Gastrocnemius medialis (tissue), 4 donors: ENCODE measurements at regions not wholly inside any gene's neighbourhood (a gene's known extent, or its start where the extent isn't known, plus 50 kb on each side); places are given as distances from the start of the nearest gene placed in this dataset.

Experiments used
- POLR2A ChIP-seq, 2 donors: fragments of 450-650 bp; IDR thresholded peaks; one replicate each; pipeline ENCODE4 v1.6.1; 2017; ENCODE audit warnings: antibody characterized with exemption in 2 of 2, mild to moderate bottlenecking in 2 of 2, moderate library complexity in 2 of 2
- TF ChIP-seq, protein P1 (sequence below), 5 experiments: fragments of 450-650 bp in 3 of 5; fragments of 200-600 bp in 2 of 5; sonication (generic) in 2 of 5; IDR thresholded peaks in 4 of 5; conservative IDR thresholded peaks in 1 of 5; 1 replicate in 4 of 5; 2 replicates in 1 of 5; pipeline ENCODE4 v1.5.1; 2016 to 2019; ENCODE audit warnings: antibody characterized with exemption in 5 of 5, mild to moderate bottlenecking in 3 of 5, moderate library complexity in 3 of 5

DNA sequence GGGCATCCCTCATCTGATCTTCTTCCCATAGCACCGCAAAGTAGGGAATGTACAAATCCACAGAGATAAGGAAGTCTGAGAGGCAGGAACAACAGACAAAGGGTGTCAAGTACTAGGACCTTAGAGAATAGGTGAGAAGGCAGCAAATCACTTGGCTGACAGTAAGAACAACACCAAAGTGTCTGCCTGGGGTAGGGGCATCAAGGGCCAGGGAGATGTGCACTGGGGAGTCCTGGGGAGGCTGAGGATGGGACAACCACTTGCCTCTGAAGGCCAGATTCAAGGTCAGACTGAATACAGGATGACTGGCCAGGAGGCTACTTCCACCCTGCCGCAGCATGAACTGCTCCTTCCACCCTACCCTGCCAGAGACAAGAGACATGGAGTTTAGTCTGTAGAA lies 1040.8 kb downstream of the BCL11B start:
- TF ChIP-seq, protein P1, sequence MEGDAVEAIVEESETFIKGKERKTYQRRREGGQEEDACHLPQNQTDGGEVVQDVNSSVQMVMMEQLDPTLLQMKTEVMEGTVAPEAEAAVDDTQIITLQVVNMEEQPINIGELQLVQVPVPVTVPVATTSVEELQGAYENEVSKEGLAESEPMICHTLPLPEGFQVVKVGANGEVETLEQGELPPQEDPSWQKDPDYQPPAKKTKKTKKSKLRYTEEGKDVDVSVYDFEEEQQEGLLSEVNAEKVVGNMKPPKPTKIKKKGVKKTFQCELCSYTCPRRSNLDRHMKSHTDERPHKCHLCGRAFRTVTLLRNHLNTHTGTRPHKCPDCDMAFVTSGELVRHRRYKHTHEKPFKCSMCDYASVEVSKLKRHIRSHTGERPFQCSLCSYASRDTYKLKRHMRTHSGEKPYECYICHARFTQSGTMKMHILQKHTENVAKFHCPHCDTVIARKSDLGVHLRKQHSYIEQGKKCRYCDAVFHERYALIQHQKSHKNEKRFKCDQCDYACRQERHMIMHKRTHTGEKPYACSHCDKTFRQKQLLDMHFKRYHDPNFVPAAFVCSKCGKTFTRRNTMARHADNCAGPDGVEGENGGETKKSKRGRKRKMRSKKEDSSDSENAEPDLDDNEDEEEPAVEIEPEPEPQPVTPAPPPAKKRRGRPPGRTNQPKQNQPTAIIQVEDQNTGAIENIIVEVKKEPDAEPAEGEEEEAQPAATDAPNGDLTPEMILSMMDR (IDR thresholded peaks at IDR 0.05 in 4 of 5, conservative IDR thresholded peaks at IDR 0.05 in 1 of 5): no peak
- no peak for TF ChIP-seq POLR2A (IDR thresholded peaks at IDR 0.05)
